H9 (cell line): ENCODE measurements at regions not wholly inside any gene's neighbourhood (a gene's known extent, or its start where the extent isn't known, plus 50 kb on each side); places are given as distances from the start of the nearest gene placed in this dataset.

Source experiments
- DNase-seq: peaks from one replicate; pipeline ENCODE4 v3.0.0-alpha.2; 2017
- H2AFZ ChIP-seq: one replicate; pipeline ENCODE4 v1.6.1; 2013; ENCODE audit warnings: mild to moderate bottlenecking, low read length, control low read depth, moderate library complexity
- H2AK5ac ChIP-seq: 2 replicates; pipeline ENCODE4 v1.6.1; 2013; ENCODE audit warnings: low read length, control low read depth, mixed read lengths; ENCODE audit not compliant: insufficient read length
- H2BK120ac ChIP-seq: one replicate; pipeline ENCODE4 v1.6.1; 2013; ENCODE audit warnings: low read depth, mild to moderate bottlenecking, low read length, control low read depth, inconsistent platforms; ENCODE audit not compliant: poor library complexity, severe bottlenecking
- H2BK12ac ChIP-seq: 2 replicates; pipeline ENCODE4 v1.6.1; 2013; ENCODE audit warnings: low read length, control low read depth, mixed read lengths, low read depth; ENCODE audit not compliant: insufficient read length
- H2BK15ac ChIP-seq: 2 replicates; pipeline ENCODE4 v1.6.1; 2013; ENCODE audit warnings: low read depth, low read length, control low read depth
- H2BK20ac ChIP-seq: one replicate; pipeline ENCODE4 v1.6.1; 2013; ENCODE audit warnings: low read depth, mild to moderate bottlenecking, low read length, control low read depth, inconsistent platforms; ENCODE audit not compliant: poor library complexity, severe bottlenecking
- H2BK5ac ChIP-seq: 2 replicates; pipeline ENCODE4 v1.6.1; 2013; ENCODE audit warnings: low read length, control low read depth, mixed read lengths; ENCODE audit not compliant: insufficient read length
- H3K14ac ChIP-seq: 2 replicates; pipeline ENCODE4 v1.6.1; 2013; ENCODE audit warnings: low read length, control low read depth; ENCODE audit not compliant: insufficient read depth
- H3K18ac ChIP-seq: 2 replicates; pipeline ENCODE4 v1.6.1; 2013; ENCODE audit warnings: low read depth, mild to moderate bottlenecking, mixed read lengths, low read length, control low read depth; ENCODE audit not compliant: insufficient read length
- H3K23ac ChIP-seq: 2 replicates; pipeline ENCODE4 v1.6.1; 2013; ENCODE audit warnings: low read length, control low read depth, mixed read lengths, low read depth; ENCODE audit not compliant: insufficient read length
- H3K23me2 ChIP-seq: 2 replicates; pipeline ENCODE4 v1.6.1; 2013; ENCODE audit warnings: low read depth, mild to moderate bottlenecking, mixed read lengths, low read length, control low read depth; ENCODE audit not compliant: insufficient read length, poor library complexity, severe bottlenecking
- H3K27ac ChIP-seq: 2 replicates; pipeline ENCODE4 v1.5.1; 2013; ENCODE audit warnings: low read length, control low read depth, mixed read lengths, low read depth; ENCODE audit not compliant: insufficient read length
- H3K27me3 ChIP-seq: 2 replicates; pipeline ENCODE4 v1.6.1; 2013; ENCODE audit warnings: low read length, control low read depth, inconsistent platforms; ENCODE audit not compliant: insufficient read depth
- H3K4ac ChIP-seq: 2 replicates; pipeline ENCODE4 v1.6.1; 2013; ENCODE audit warnings: low read depth, mild to moderate bottlenecking, control low read depth, inconsistent platforms, low read length, moderate library complexity
- H3K4me1 ChIP-seq: 2 replicates; pipeline ENCODE4 v1.6.1; 2013; ENCODE audit warnings: low read length, control low read depth, inconsistent platforms; ENCODE audit not compliant: insufficient read depth
- H3K4me2 ChIP-seq: 2 replicates; pipeline ENCODE4 v1.6.1; 2013; ENCODE audit warnings: low read length, control low read depth, mixed read lengths; ENCODE audit not compliant: insufficient read length, insufficient read depth
- H3K56ac ChIP-seq: 2 replicates; pipeline ENCODE4 v1.6.1; 2013; ENCODE audit warnings: low read depth, mild to moderate bottlenecking, mixed read lengths, low read length, control low read depth; ENCODE audit not compliant: insufficient read length
- H3K79me1 ChIP-seq: 2 replicates; pipeline ENCODE4 v1.6.1; 2013; ENCODE audit warnings: low read depth, mild to moderate bottlenecking, moderate library complexity, low read length, control low read depth, inconsistent platforms; ENCODE audit not compliant: insufficient read depth, poor library complexity, severe bottlenecking
- H3K79me2 ChIP-seq: 2 replicates; pipeline ENCODE4 v1.6.1; 2013; ENCODE audit warnings: low read length, control low read depth, inconsistent platforms; ENCODE audit not compliant: insufficient read depth
- H3K9ac ChIP-seq: 2 replicates; pipeline ENCODE4 v1.6.1; 2013; ENCODE audit warnings: low read length, control low read depth, mixed read lengths; ENCODE audit not compliant: insufficient read length; ENCODE audit errors: extremely low read depth
- H3K9me3 ChIP-seq: one replicate; pipeline ENCODE4 v1.6.1; 2013; ENCODE audit warnings: low read depth, low read length, inconsistent platforms; ENCODE audit not compliant: control insufficient read depth
- H3T11ph ChIP-seq: one replicate; pipeline ENCODE4 v1.6.1; 2013; ENCODE audit warnings: mild to moderate bottlenecking, low read length, control low read depth, inconsistent platforms
- H4K20me1 ChIP-seq: one replicate; pipeline ENCODE4 v1.6.1; 2013; ENCODE audit not compliant: control insufficient read depth, insufficient read length, insufficient read depth
- H4K5ac ChIP-seq: 2 replicates; pipeline ENCODE4 v1.6.1; 2013; ENCODE audit warnings: low read depth, mild to moderate bottlenecking, mixed read lengths, low read length, control low read depth; ENCODE audit not compliant: insufficient read length
- H4K8ac ChIP-seq: replicated peaks from 2 replicates; pipeline ENCODE4 v1.6.1; 2013; ENCODE audit warnings: low read length, control low read depth, mixed read lengths, low read depth; ENCODE audit not compliant: insufficient read length
- H4K91ac ChIP-seq: 2 replicates; pipeline ENCODE4 v1.6.1; 2013; ENCODE audit warnings: low read depth, mild to moderate bottlenecking, moderate library complexity, mixed read lengths, low read length, control low read depth; ENCODE audit not compliant: insufficient read length
- H3K27ac Mint-ChIP-seq, 3 experiments: 2 replicates in 2 of 3; 3 replicates in 1 of 3; pipeline ENCODE4 v1.8.0; 2020 to 2021; ENCODE audit warnings: mixed read lengths in 3 of 3, mild to moderate bottlenecking in 1 of 3, moderate library complexity in 1 of 3
- H3K27me3 Mint-ChIP-seq: 2 replicates; pipeline ENCODE4 v1.8.0; 2021; ENCODE audit warnings: low read depth, mild to moderate bottlenecking, moderate library complexity, mixed read lengths
- H3K36me3 Mint-ChIP-seq, 3 experiments: 2 replicates in 2 of 3; 3 replicates in 1 of 3; pipeline ENCODE4 v1.8.0; 2020 to 2021; ENCODE audit warnings: low read depth in 3 of 3, mixed read lengths in 3 of 3; ENCODE audit not compliant: insufficient read depth in 1 of 3
- H3K4me1 Mint-ChIP-seq, 2 experiments: 2 replicates each; pipeline ENCODE4 v1.8.0; 2020; ENCODE audit warnings: mixed read lengths in 2 of 2
- H3K4me3 Mint-ChIP-seq, 2 experiments: 2 replicates in 1 of 2; 3 replicates in 1 of 2; pipeline ENCODE4 v1.8.0; 2020 to 2021; ENCODE audit warnings: mild to moderate bottlenecking in 2 of 2, mixed read lengths in 2 of 2, moderate library complexity in 1 of 2
- H3K9me3 Mint-ChIP-seq, 2 experiments: 2 replicates in 1 of 2; 3 replicates in 1 of 2; pipeline ENCODE4 v1.8.0; 2020; ENCODE audit warnings: mild to moderate bottlenecking in 2 of 2, mixed read lengths in 2 of 2, moderate library complexity in 1 of 2
- TF ChIP-seq, protein P1 (sequence below): fragments of 200-600 bp; sonication (generic); conservative IDR thresholded peaks from 3 replicates; pipeline ENCODE4 v1.8.0; 2021; ENCODE audit warnings: antibody characterized with exemption, mild to moderate bottlenecking

DNA sequence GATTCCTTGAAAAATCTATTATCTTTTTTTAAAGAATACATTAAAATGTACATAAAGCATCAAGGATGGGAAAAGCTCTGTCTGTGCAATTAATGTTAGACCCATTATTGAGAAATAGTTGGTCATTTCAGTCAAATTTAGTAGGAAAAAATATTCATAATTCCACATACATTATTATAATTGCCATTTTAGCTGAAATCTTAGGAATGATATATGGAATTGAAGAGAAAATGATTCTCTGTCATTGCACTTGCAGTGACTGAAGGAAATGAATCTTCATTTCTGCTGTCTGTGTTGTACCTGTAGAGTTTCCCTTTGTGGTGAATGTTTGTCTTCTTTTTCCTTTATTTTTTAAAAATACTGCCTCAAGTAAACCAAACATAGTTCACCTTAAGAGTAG is 473.9 kb downstream of the C3orf38 start:
- no peak overlapping the region for H3T11ph ChIP-seq
- H3K23ac ChIP-seq: no peak overlapping the region
- no peak overlapping the region for H3K56ac ChIP-seq
- H3K23me2 ChIP-seq: no peaks in the 10 kb centered on the region
- H2BK12ac ChIP-seq: no peak overlapping the region
- no peaks in the 10 kb centered on the region for H3K9me3 ChIP-seq
- H3K27me3 ChIP-seq: no peaks in the 10 kb centered on the region
- Mint-ChIP-seq H3K36me3 (no peaks in the 10 kb centered on the region), H3K27me3 (no peaks in the 10 kb centered on the region), H3K27ac (no peak overlapping the region), H3K9me3 (no peaks in the 10 kb centered on the region; a peak in 1 of 5 replicates), H3K4me3 (no peak overlapping the region), H3K4me1 (peaks cover 3 to 7% of the 10 kb centered on the region in 2 experiments; a peak in 3 of 4 replicates)
- H3K27ac ChIP-seq: no peak overlapping the region
- no peak overlapping the region for H2AK5ac ChIP-seq
- TF ChIP-seq, protein P1, sequence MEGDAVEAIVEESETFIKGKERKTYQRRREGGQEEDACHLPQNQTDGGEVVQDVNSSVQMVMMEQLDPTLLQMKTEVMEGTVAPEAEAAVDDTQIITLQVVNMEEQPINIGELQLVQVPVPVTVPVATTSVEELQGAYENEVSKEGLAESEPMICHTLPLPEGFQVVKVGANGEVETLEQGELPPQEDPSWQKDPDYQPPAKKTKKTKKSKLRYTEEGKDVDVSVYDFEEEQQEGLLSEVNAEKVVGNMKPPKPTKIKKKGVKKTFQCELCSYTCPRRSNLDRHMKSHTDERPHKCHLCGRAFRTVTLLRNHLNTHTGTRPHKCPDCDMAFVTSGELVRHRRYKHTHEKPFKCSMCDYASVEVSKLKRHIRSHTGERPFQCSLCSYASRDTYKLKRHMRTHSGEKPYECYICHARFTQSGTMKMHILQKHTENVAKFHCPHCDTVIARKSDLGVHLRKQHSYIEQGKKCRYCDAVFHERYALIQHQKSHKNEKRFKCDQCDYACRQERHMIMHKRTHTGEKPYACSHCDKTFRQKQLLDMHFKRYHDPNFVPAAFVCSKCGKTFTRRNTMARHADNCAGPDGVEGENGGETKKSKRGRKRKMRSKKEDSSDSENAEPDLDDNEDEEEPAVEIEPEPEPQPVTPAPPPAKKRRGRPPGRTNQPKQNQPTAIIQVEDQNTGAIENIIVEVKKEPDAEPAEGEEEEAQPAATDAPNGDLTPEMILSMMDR: no peak
- H4K5ac ChIP-seq: no peak overlapping the region
- no peaks in the 10 kb centered on the region for H3K4me1 ChIP-seq
- H2AFZ ChIP-seq: no peak overlapping the region
- H4K8ac ChIP-seq: no peak overlapping the region
- H2BK120ac ChIP-seq: no peak overlapping the region
- H3K4me2 ChIP-seq: no peak overlapping the region
- H3K4ac ChIP-seq: no peak overlapping the region
- H2BK5ac ChIP-seq: no peak overlapping the region
- no peak for DNase-seq
- no peaks in the 10 kb centered on the region for H3K79me2 ChIP-seq
- H4K91ac ChIP-seq: no peak overlapping the region
- H3K9ac ChIP-seq: no peak overlapping the region
- H3K79me1 ChIP-seq: no peaks in the 10 kb centered on the region
- H4K20me1 ChIP-seq: no peaks in the 10 kb centered on the region
- H3K18ac ChIP-seq: no peak overlapping the region
- no peak overlapping the region for H3K14ac ChIP-seq
- H2BK15ac ChIP-seq: no peak overlapping the region
- H2BK20ac ChIP-seq: no peak overlapping the region
